SK-N-SH (cell line): ENCODE measurements at regions not wholly inside any gene's neighbourhood (a gene's known extent, or its start where the extent isn't known, plus 50 kb on each side); places are given as distances from the start of the nearest gene placed in this dataset.
A peak's percentile ranks its signal among the peaks of the same experiment; 100 is the strongest.

Source experiments
- CTCF ChIA-PET: fragments of 300-600, 350-600 bp; formaldehyde crosslinking; extraction: SDS; loops from one replicate; lab custom pipeline; 2021; lab: Yijun Ruan, JAX
- POLR2A ChIA-PET: fragments of 350-600 bp; sonication (Branson Sonifier 250); formaldehyde crosslinking; extraction: SDS; loops from one replicate; lab custom pipeline; 2020; ENCODE audit warnings: antibody characterized with exemption, inconsistent platforms; lab: Yijun Ruan, JAX
- DNase-seq: peaks from one replicate; pipeline ENCODE4 v3.0.0; 2012
- H2AFZ ChIP-seq: fragments of 200-600 bp; sonication (generic); 2 replicates; pipeline ENCODE4 v1.8.1; 2016; ENCODE audit warnings: antibody characterized with exemption, mild to moderate bottlenecking, low read depth
- H3F3A ChIP-seq: fragments of 200-600 bp; sonication (generic); replicated peaks from 2 replicates; pipeline ENCODE3; 2016; ENCODE audit warnings: antibody characterized with exemption, mild to moderate bottlenecking; ENCODE audit not compliant: insufficient read depth
- H3K27ac ChIP-seq, 2 experiments: fragments of 200-500 bp in 1 of 2; fragments of 200-600 bp in 1 of 2; sonication (Bioruptor generic) in 1 of 2; sonication (generic), shearing (Covaris generic) in 1 of 2; 2 replicates each; pipeline versions ENCODE4 v1.5.1 to v1.6.1; 2014 to 2016; ENCODE audit warnings: low read depth in 2 of 2, inconsistent platforms in 1 of 2, low read length in 1 of 2, mild to moderate bottlenecking in 1 of 2, mixed read lengths in 1 of 2
- H3K27me3 ChIP-seq: fragments of 200-600 bp; sonication (generic), shearing (Covaris generic); 2 replicates; pipeline ENCODE4 v1.6.1; 2016; ENCODE audit warnings: mixed run types; ENCODE audit not compliant: insufficient read depth
- H3K36me3 ChIP-seq, 2 experiments: fragments of 200-500 bp in 1 of 2; fragments of 200-600 bp in 1 of 2; sonication (Bioruptor generic) in 1 of 2; sonication (generic) in 1 of 2; replicated peaks in 1 of 2; 2 replicates each; pipeline versions ENCODE3 to v1.5.1; 2014 to 2016; ENCODE audit warnings: low read length in 1 of 2, mild to moderate bottlenecking in 1 of 2; ENCODE audit not compliant: insufficient read depth in 2 of 2, control insufficient read depth in 1 of 2
- H3K4me1 ChIP-seq, 2 experiments: fragments of 200-500 bp in 1 of 2; fragments of 200-600 bp in 1 of 2; sonication (Bioruptor generic) in 1 of 2; sonication (generic), shearing (Covaris generic) in 1 of 2; 2 replicates each; pipeline versions ENCODE4 v1.5.1 to v1.6.1; 2014 to 2016; ENCODE audit warnings: low read depth in 1 of 2, low read length in 1 of 2, mixed run types in 1 of 2; ENCODE audit not compliant: insufficient read depth in 2 of 2, control insufficient read depth in 1 of 2
- H3K4me2 ChIP-seq: fragments of 200-600 bp; sonication (generic), shearing (Covaris generic); 2 replicates; pipeline ENCODE4 v1.6.1; 2017; ENCODE audit warnings: mixed run types
- H3K4me3 ChIP-seq, 2 experiments: fragments of 200-500 bp in 1 of 2; fragments of 200-600 bp in 1 of 2; sonication (Bioruptor generic) in 1 of 2; sonication (generic), shearing (Covaris generic) in 1 of 2; 2 replicates each; pipeline versions ENCODE4 v1.5.1 to v1.8.1; 2014 to 2016; ENCODE audit warnings: low read depth in 2 of 2, inconsistent platforms in 1 of 2, low read length in 1 of 2, mild to moderate bottlenecking in 1 of 2, mixed read lengths in 1 of 2, moderate library complexity in 1 of 2
- H3K79me2 ChIP-seq: fragments of 200-600 bp; sonication (generic); 2 replicates; pipeline ENCODE4 v1.8.1; 2017; ENCODE audit warnings: mild to moderate bottlenecking; ENCODE audit not compliant: insufficient read depth
- H3K9ac ChIP-seq: fragments of 200-600 bp; sonication (generic); 2 replicates; pipeline ENCODE4 v1.6.1; 2017; ENCODE audit warnings: mixed run types
- H3K9me2 ChIP-seq: fragments of 200-600 bp; sonication (generic); 2 replicates; pipeline ENCODE4 v1.6.1; 2017; ENCODE audit warnings: mixed run types
- H3K9me3 ChIP-seq: fragments of 200-600 bp; sonication (generic); 2 replicates; pipeline ENCODE4 v1.6.1; 2017; ENCODE audit warnings: mixed run types, mild to moderate bottlenecking, moderate library complexity
- H4K20me1 ChIP-seq: fragments of 200-600 bp; sonication (generic); 2 replicates; pipeline ENCODE4 v1.6.1; 2017; ENCODE audit warnings: mild to moderate bottlenecking, mixed run types; ENCODE audit not compliant: insufficient read depth
- CHD2 ChIP-seq: fragments of 150-350 bp; IDR thresholded peaks from 2 replicates; pipeline ENCODE4 v1.6.1; 2018; ENCODE audit warnings: low read length; ENCODE audit not compliant: partially characterized antibody
- EP300 ChIP-seq, 2 experiments: IDR thresholded peaks; 2 replicates each; pipeline versions ENCODE4 v1.4.0 to v1.6.1; 2012; ENCODE audit warnings: borderline replicate concordance in 1 of 2, low read depth in 1 of 2, low read length in 1 of 2
- FOXJ3 ChIP-seq: sonication (generic); formaldehyde crosslinking; IDR thresholded peaks from 2 replicates; pipeline ENCODE4 v1.5.1; 2020; ENCODE audit warnings: mild to moderate bottlenecking, missing genetic modification reagents
- FOXM1 ChIP-seq: IDR thresholded peaks from 2 replicates; pipeline ENCODE4 v1.4.0; 2012; ENCODE audit warnings: low read depth, mild to moderate bottlenecking
- GABPA ChIP-seq: IDR thresholded peaks from 2 replicates; pipeline ENCODE4 v1.4.0; 2012; ENCODE audit warnings: low read depth, mild to moderate bottlenecking
- GATA2 ChIP-seq: sonication (generic); formaldehyde crosslinking; IDR thresholded peaks from 2 replicates; pipeline ENCODE4 v1.5.0; 2020; ENCODE audit warnings: mild to moderate bottlenecking, missing genetic modification reagents
- MEF2A ChIP-seq: IDR thresholded peaks from 2 replicates; pipeline ENCODE4 v1.4.0; 2012; ENCODE audit warnings: low read depth, borderline replicate concordance
- NRF1 ChIP-seq: IDR thresholded peaks from 2 replicates; pipeline ENCODE4 v1.6.1; 2012; ENCODE audit warnings: low read depth, mild to moderate bottlenecking, low read length
- PBX3 ChIP-seq: IDR thresholded peaks from 2 replicates; pipeline ENCODE4; 2012
- REST ChIP-seq: IDR thresholded peaks from 2 replicates; pipeline ENCODE4 v1.6.1; 2012; ENCODE audit warnings: mild to moderate bottlenecking, low read depth, low read length, moderate library complexity
- SIN3A ChIP-seq: IDR thresholded peaks from 2 replicates; pipeline ENCODE4 v1.6.1; 2012; ENCODE audit warnings: low read depth, mild to moderate bottlenecking, low read length, moderate library complexity, borderline replicate concordance
- TAF1 ChIP-seq: IDR thresholded peaks from 2 replicates; pipeline ENCODE4 v1.6.1; 2012; ENCODE audit warnings: low read depth, mild to moderate bottlenecking, low read length, moderate library complexity, borderline replicate concordance
- TCF12 ChIP-seq: IDR thresholded peaks from 2 replicates; pipeline ENCODE4 v1.4.0; 2012
- USF1 ChIP-seq: IDR thresholded peaks from 2 replicates; pipeline ENCODE4 v1.4.0; 2012; ENCODE audit warnings: low read depth, borderline replicate concordance
- YY1 ChIP-seq: IDR thresholded peaks from 2 replicates; pipeline ENCODE4 v1.4.0; 2012; ENCODE audit warnings: low read depth, mild to moderate bottlenecking
- WGBS: methylation state at CpG from one replicate; pipeline ENCODE4 v1.1.6; 2017; ENCODE audit warnings: low lambda C conversion rate; 5-methylcytosine and 5-hydroxymethylcytosine counted together

GRCh38 chr11:15793043-15793996 lies 563.0 kb downstream of the SOX6 start:
- Histone ChIP-seq H4K20me1 (no peaks in the 10 kb centered on the region), H3K27ac (peak overlapping the region in 1 of 2 experiments; percentile 73; a peak in 2 of 4 replicates), H2AFZ (no peak overlapping the region), H3K4me3 (no peak overlapping the region), H3K4me2 (no peak overlapping the region), H3K4me1 (no peaks in the 10 kb centered on the region), H3F3A (peaks cover 6% of the 10 kb centered on the region), H3K36me3 (no peaks in the 10 kb centered on the region), H3K27me3 (no peaks in the 10 kb centered on the region), H3K9me2 (no peaks in the 10 kb centered on the region), H3K9ac (0 out of 2 replicates have a peak overlapping the region, but pooled peaks have one; percentile 27), H3K79me2 (no peaks in the 10 kb centered on the region), H3K9me3 (no peaks in the 10 kb centered on the region)
- CTCF ChIA-PET, result interaction anchor here (1.1 kb wide), 1 partner anchor 9 kb away, joined by 3 read pairs; no protein-coding TSS in a partner anchor
- no peak for TF ChIP-seq GATA2 (CRISPR knock-in tag)
- TF ChIP-seq EP300 (IDR thresholded peaks at IDR 0.05; ENCODE audit: borderline replicate concordance in 1 of 2, low read depth in 1 of 2, low read length in 1 of 2), result no peak
- no peak for TF ChIP-seq GABPA
- TF ChIP-seq CHD2, result no peak
- TF ChIP-seq TCF12, result no peak
- TF ChIP-seq USF1, result no peak
- TF ChIP-seq MEF2A, result no peak
- DNase-seq, result no peak
- POLR2A ChIA-PET, result no interaction called here
- WGBS, result 22% methylated on average over 5 of the region's 5 CpGs

- TF ChIP-seq SIN3A (no peak), PBX3 (no peak), EP300 (IDR thresholded peaks at IDR 0.05; ENCODE audit: borderline replicate concordance in 1 of 2, low read depth in 1 of 2, low read length in 1 of 2) (no peak), NRF1 (no peak), TAF1 (no peak), YY1 (no peak), GATA2 (CRISPR knock-in tag) (no peak), FOXJ3 (CRISPR knock-in tag) (no peak), TCF12 (no peak), MEF2A (no peak), FOXM1 (no peak), REST (no peak)
- TF ChIP-seq, all 33 proteins: peak for 0
- Histone ChIP-seq H2AFZ (no peak overlapping the region), H4K20me1 (no peaks in the 10 kb centered on the region), H3K36me3 (no peaks in the 10 kb centered on the region), H3K4me2 (no peak overlapping the region), H3K9me3 (no peaks in the 10 kb centered on the region), H3K9me2 (no peaks in the 10 kb centered on the region), H3K27ac (peak overlapping the region in 1 of 2 experiments; percentile 73; a peak in 2 of 4 replicates), H3K27me3 (no peaks in the 10 kb centered on the region), H3K79me2 (no peaks in the 10 kb centered on the region), H3F3A (peaks cover 6% of the 10 kb centered on the region), H3K4me3 (no peak overlapping the region), H3K9ac (no peak overlapping the region), H3K4me1 (no peaks in the 10 kb centered on the region)
- 15% methylated on average over 3 of the region's 3 CpGs for WGBS
- ChIA-PET CTCF (no interaction called here), POLR2A (no interaction called here)
- DNase-seq, result no peak
These were observed 561.8 kb downstream of the SOX6 start for GRCh38 chr11:15794361-15795150.
